ENCODE measurements at regions not wholly inside any gene's neighbourhood (a gene's known extent, or its start where the extent isn't known, plus 50 kb on each side); places are given as distances from the start of the nearest gene placed in this dataset.
"Not testable (repeated sequence)": the region's sequence is repeated elsewhere in the genome, so short reads cannot be mapped to it uniquely, and the experiment has no call there.

DNA sequence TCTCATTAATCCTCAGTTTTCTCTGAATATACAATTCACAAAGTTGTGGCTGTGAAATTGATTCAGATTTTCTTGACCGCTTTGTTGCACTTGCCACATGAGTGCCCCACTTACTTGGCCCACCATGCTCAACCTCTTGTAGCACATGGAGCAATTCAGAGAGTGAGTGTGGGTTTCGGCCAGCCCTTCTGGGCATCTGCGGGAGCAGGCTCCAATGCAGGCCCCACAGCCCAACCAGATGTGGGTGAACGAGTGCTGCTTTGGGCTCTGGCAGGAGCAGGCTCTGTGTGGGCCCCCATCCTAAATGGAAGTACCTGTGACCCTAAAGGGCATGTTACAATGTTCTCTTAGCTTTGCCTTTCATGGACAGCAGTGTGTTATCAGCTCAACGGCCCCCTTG, 2338.6 kb downstream of the LRRC4C start:
- no peak for DNase-seq

DNA sequence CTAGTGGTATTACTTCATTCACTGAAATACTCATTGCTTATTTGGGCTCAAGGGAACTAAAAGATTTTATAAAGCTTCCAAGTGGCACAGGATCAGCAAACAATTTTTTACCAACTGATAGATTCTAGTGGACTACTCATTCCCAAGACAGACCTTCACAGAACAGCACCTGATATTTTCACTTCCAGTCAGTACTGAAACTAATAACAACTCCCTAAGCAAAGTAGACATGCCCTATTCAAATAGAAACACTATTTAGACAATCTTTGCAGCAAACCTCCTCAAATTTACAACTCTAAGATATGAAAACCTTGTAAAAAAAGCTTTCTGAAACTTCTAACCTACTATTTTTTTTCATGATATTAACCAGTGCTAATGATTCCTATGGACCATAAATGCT, 2345.8 kb downstream of the LRRC4C start:
- DNase-seq = no peak

- DNase-seq = no peak
These were observed 2357.2 kb downstream of the LRRC4C start for GRCh38 chr11:39102236-39102635.

DNA sequence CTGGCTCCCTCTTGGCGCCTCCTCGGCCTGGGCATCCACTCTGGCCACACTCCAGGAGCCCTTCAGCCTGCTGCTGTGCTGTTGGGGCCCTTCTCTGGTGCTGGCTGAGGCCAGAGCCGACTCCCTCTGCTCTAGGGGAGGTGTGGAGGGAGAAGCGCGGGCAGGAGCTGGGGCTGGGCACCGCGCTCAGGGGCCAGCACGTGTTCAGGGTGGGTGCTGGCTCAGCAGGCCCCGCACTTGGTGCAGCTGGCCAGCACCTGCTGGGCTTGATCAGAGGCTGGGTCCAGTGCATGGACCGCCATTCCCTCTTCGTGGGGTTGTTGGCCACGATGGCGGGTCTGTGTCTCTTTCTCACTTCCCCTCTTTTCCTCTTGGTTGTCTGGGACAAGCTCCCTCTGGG, 2381.0 kb downstream of the LRRC4C start:
- no peak for DNase-seq

DNA sequence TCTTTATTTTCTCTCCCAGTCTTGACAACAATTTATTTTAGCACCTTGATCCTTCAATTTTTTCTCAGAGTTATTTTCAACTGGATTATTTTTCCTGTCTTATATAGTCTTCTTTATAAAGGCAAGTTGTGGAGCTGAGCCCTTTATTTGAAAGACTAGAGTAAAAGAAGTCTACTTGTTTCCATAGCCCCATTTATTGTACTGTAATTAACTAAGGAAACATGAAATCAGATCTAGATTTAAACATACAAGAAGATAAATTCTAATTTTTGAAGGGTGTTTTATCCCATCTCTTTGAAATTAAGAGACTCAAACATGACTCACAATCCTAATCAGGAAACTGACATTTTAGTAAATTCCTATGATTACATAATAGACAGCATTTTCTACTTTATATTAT, 2421.8 kb downstream of the LRRC4C start:
- no peak for DNase-seq

DNA sequence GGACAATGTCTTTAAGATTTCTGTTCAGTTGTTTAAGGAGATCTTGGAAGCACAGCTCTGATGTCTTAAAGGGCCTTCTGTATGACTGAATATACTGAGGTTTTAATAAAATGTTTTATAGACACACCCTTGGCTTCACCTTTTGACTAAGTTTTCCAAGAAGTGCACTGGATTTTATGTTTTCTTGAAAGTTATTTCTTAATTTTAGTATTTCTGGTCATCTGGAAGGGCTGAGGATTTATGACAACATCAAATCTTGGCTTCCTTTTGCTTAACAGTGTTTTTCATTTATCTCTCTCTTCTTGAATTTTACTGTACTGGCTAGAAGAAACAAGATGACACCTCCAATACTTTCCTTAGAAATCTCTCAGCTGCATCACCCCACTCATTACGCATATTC, 2423.4 kb downstream of the LRRC4C start:
- DNase-seq = no peak

DNA sequence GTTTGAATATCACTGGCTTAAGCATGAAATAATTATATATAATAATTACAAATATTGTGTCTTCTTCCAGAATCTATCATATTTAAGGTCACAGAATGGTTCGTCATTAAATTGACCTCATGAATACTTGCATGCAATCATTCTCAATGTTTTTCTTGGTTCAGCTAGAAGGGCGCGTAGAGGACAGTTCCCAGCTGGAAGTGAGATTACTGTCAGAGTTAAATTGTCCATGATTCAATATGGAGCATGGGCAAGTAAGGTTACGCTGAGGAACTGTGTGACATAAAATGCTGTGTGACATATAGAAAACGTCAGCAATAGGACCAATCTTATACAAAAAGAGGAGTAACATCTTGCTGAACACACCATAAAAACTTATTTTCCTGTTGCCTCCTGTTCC, 2423.5 kb upstream of the RAG2 start:
- DNase-seq = no peak

DNA sequence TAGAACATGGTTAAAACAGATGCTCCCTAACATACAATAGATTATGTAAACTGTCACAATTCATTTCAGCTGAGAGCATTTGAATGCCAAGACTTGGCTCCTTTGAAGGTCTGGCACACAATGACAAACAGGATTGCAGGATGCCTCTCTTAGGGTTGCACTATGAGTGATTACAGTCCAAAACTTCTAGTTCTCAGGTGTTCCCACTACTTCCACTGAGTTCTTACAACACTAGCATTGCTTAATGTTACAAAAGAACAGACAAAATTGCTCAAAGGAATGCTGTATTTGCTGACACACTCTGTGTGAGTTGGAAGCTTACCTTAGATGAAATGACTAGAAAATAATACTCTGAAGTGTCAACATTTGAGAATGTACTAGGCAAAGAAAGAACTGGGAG, 2413.8 kb upstream of the RAG2 start:
- no peak for DNase-seq

DNA sequence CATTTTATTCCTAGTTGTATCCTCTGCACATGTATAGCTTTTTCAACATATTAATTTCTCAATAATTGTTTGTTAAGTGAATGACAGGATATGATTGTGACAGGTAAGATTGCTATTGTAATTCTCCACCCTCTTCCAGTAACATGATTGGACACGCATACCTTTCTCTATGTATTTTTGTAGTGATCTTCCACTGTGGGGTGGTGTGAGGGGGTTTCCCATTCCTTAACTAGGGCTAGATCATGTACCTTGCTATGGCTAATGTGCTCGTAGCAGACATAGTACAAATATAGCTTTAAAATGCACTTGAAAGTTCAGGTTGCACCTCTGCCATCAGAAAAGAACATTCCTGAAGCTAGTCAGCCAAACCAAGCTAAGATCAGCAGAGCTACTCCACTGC, 2392.8 kb upstream of the RAG2 start:
- no peak for DNase-seq

- no peak for DNase-seq
These were observed 2392.1 kb upstream of the RAG2 start for GRCh38 chr11:38990139-38990538.

- DNase-seq = no peak
These were observed 2390.9 kb upstream of the RAG2 start for GRCh38 chr11:38988908-38989307.

DNA sequence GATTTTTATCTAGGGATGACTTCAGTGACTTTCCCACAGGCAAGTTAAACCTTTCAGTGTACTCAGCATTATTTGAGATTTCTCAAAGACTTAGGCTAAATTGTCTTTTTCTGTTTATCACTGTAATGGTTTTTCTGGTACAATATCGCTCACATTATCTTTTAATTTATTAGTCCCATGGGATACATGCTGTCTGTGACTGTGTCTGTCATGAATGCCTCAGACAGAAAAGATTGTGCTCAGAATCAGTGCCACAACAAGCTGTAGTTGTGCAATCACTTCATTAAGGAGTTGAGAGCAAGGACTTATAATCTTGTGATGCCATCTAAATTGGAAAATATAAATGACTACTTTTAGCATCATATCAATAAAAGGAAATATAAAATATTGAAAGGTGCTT, 2374.2 kb upstream of the RAG2 start:
- no peak for DNase-seq

- DNase-seq = no peak
These were observed 2373.1 kb upstream of the RAG2 start for GRCh38 chr11:38971141-38971540.

GRCh38 chr11:38968951-38969350, 2370.9 kb upstream of the RAG2 start:
- DNase-seq = no peak

DNA sequence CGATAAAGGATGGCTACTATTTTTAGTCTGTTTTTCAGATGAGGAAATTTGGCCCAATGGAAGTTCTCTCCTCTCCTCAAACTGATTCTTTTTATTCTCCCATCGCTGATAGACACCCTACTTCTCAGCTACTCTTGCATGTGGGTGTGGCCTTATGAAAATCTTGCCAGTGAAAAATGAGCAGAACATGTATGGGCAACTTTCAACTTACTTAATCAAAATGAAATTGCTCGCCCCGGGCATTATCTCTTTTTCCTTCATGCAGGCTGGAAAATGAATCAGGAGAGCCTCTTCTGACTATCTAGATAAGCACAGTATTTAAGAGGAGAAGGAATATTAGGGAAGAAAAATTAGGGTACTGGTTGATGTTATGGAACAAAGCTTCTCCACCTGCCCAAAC, 2354.7 kb upstream of the RAG2 start:
- DNase-seq = no peak

DNA sequence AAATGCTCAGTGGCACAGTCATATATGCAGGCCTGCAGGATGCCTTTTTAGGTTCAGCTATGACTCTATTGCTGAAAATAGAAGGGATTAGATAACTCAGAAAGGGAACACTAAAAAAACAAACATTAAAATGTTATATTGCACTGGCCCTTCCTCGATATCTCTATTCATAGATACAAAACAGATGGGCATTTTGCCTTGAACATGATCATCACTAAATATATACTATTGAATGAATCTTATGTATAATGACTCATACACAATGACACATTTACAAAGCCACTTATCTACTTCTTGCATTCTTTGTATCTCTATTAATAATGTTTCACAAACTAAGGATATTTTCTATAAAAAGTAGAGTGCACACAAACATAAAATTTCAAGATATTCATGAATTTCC, 2352.8 kb upstream of the RAG2 start:
- no peak for DNase-seq

DNA sequence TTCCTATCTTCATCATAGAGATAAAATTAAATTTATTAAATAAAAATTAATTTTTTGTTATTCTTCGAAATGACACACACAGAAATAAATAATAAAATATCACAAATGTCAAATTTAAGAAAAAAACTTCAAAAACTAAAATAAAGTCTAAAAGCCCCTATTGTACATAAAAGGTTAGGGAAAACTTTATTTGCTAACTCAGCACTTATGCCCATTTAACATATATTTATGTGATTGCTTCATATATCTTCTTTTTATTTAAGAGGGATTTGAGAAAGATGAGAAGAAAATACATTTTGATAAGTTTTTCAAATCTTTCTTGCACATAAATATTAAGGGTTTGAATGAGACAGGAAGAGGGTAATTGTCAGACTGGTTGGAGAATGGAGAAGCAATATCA, 2350.4 kb upstream of the RAG2 start:
- no peak for DNase-seq

DNA sequence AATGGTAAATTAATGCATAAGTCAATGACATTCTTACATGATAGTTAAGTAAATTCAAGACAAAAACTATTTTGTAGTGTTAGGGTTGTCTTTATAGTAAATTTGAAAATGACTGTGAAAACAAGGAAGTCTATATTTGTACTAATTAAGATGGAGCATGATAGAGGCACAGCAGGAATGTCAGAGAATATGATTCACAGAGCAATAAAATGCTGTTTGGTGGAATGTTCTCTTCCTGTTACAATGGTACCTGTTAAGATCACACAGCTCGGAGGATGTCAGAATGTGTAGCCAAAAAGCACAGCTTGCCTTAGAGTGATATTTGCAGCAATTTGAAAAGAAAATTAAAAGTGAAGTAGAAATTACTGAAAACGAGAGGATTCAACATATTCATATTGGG, 2339.7 kb upstream of the RAG2 start:
- DNase-seq = no peak

DNA sequence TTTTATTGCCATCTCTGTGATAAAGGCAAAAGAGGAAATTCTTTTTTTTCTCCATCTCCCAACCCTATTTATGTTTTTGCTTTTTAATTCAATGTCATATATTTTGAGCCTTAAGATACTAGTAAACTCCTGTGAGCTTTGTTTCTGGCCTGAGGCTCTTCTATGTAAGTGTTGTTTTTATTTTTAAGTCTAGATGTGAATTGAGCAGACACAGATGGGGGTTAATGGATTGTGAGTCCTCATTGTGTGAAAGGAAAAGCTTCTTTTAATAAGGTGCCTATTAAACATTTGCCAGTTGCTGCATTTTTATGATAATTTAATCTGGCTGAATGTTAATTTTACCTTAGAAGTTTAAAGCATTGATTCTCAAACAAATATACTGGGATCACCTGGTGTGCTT, 2337.9 kb upstream of the RAG2 start:
- DNase-seq = no peak

DNA sequence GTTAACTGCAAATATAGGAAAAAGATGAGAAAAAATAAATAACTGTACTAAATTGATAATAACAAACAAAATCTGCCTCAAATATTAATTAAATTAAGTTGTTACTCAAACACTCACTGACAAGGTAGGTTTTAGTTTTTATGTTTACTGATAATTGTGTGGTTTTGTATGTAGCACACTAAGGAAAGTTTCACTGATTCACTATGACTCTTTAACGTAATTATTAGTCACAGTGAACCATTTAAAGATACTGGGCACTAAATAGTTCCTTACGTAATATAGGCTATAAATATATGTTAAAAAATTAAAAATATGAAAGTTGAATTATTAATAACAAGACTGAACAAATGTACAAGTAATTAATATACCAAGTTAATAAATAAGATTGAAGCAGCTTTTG, 2330.0 kb upstream of the RAG2 start:
- no peak for DNase-seq

- no peak for DNase-seq
These were observed 2326.6 kb upstream of the RAG2 start for GRCh38 chr11:38924644-38925043.

- DNase-seq = no peak
These were observed 2302.2 kb upstream of the RAG2 start for GRCh38 chr11:38900211-38900610.

DNA sequence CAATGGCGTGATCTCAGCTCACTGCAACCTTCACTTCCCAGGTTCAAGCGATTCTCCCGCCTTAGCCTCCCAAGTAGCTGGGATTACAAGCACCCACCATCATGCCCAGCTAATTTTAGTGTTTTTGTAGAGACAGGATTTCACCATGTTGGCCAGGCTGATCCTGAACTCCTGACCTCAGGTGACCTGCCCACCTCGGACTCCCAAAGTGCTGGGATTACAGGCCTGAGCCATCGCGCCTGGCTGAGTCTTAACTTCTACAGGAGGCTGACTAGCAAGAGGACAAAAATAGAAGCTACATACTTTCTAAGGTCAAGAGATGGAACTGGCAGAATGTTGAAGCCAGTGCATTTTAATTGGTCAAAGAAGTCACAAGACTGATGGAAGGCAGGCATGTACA, 2296.2 kb upstream of the RAG2 start:
- not testable (repeated sequence) for DNase-seq

- DNase-seq = no peak
These were observed 2286.3 kb upstream of the RAG2 start for GRCh38 chr11:38884145-38884865.

DNA sequence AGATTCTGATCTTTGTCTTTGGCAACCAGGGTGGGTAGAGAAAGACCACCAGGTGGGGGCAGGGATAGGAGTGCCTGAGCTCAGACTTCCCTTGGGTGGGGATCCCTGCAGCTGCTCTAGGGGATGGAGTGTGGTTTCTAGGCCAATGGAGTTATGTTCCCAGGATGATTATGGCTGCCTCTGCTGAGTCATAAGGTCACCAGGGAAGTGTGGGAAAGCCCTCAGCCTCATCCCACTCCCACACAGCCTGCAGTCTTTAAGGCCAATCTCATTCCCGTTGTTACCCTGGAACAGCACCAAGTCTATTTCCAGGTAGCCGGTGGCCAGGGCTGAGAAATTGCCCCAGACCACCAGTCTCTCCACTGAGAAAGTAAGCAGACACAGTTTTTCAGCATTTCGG, 2269.3 kb upstream of the RAG2 start:
- DNase-seq = no peak

DNA sequence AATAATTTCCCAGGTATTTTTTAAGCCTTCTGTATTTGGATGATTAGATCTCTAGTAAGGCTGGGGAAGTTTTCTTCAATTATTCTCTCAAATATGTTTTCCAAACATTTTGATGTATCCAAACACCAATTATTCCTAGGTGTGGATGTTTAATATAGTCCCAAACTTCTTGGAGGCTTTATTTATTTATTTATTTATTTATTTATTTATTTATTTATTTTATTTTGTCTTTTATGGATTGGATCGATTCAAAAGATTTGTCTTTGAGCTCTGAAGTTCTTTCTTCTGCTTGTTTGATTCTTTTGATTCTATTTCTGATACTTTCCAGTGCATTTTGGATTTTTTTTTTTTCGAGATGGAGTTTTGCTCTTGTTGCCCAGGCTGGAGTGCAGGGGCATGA, 2267.9 kb upstream of the RAG2 start:
- DNase-seq = no peak

Data from AML-193 (cell line).